ENCODE measurements at regions not wholly inside any gene's neighbourhood (a gene's known extent, or its start where the extent isn't known, plus 50 kb on each side); places are given as distances from the start of the nearest gene placed in this dataset.

DNA sequence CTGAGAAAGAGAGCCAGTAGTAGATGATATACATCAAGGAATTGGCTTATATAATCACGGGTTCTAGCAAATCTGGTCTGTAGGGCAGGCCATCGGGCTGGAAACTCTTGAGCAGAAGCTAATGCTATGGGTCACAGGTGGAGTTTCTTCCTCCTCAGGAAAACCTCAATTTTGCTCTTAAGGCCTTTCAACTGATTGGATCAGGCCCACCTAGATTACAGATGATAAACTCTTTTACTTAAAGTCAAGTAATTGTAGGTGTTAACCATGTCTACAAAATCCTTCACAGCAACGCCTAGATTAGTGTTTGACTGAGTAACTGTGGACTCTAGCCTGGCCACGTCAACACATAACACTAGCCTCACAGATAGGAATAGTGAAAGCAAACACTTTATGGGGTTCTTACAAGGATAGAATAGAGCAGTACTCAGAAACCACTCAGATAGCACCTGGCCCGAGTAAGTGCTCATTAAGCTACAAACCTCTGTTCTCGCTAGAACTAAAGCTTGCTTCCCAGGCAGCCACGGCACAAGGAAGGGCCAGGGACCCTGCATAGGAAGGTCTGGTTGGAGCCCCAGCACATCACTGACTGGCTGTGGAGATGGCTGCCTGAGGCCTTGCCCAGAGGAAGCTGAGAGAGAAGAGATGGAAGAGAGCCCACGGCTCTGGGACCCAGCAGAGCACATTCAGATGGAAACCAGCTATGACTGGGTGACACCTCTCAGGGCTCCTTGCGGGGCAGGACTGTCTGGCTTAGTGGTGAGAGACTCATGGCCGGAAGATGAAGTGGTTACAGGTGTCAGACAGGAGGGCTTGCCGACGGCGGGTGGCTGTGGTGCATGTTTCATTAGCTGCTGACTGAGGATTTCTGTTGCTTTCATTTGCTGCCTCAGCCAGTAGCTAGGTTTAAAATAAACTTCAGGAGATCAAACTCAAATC lies 202.5 kb upstream of the TLE3 start:
- H3K36me3 ChIP-seq: no peaks in the 10 kb centered on the region
- peak; percentile 64 for DNase-seq
- H3K9me3 ChIP-seq: no peaks in the 10 kb centered on the region
- H3K27me3 ChIP-seq: no peaks in the 10 kb centered on the region
- no peak overlapping the region for H3K4me3 ChIP-seq
- H3K4me1 ChIP-seq: no peaks in the 10 kb centered on the region
- in situ Hi-C loops (cut with MboI; ENCODE audit: low pct_ligation_motif_present in 1 of 4, low pct_unique_long_range_greater_than_20kb in 1 of 4, low sequenced_read_pairs in 3 of 4): no loop called here
- intact Hi-C loops (cut with DNase I; ENCODE audit: low total_unique reads): no loop called here
- TF ChIP-seq POLR2A (IDR thresholded peaks at IDR 0.05): no peak
- WGBS, 2 donors (ENCODE audit: low coverage in 1 of 2): 64 to 81% methylated on average over 5 to 13 of the region's 13 CpGs
- H3K27ac ChIP-seq: peak overlapping the region in 2 of 4 donors; percentile 34 to 47

DNA sequence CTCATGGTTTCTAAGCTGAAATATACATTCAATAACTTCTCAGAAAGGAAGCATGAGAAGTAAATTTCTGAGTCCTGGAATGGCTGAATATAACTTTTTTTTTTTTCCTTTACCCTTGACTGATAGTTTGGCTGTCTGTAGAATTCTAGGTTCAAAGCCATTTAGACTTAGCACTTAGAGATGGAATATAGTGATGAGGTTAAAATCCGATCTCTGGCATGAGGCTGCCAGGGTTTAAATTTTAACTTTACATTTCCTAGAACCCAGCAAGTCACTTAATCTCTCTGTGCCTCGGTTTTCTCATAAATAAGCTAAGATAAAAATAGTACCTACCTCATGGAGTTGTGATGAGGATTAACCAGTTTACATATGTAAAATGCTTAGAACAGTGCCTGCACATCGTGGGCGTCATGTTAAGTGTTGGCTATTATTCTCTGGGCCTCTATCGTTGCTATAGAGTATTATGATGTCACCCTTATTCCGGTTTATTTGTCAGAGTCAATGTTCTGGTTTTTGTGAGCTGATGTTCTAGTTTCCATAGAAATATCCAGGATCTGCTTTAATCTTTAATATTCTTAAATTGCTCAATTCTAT lies 199.8 kb upstream of the TLE3 start:
- in situ Hi-C loops (cut with MboI; ENCODE audit: low pct_ligation_motif_present in 1 of 4, low pct_unique_long_range_greater_than_20kb in 1 of 4, low sequenced_read_pairs in 3 of 4): no loop called here
- intact Hi-C loops (cut with DNase I; ENCODE audit: low total_unique reads): no loop called here
- Histone ChIP-seq H3K9me3 (no peaks in the 10 kb centered on the region), H3K27ac (no peak overlapping the region), H3K4me1 (no peaks in the 10 kb centered on the region), H3K36me3 (no peaks in the 10 kb centered on the region), H3K4me3 (no peak overlapping the region), H3K27me3 (no peaks in the 10 kb centered on the region)
- WGBS, 2 donors (ENCODE audit: low coverage in 1 of 2): 61 to 70% methylated on average over 6 of the region's 6 CpGs
- no peak for TF ChIP-seq POLR2AphosphoS5 (IDR thresholded peaks at IDR 0.05)
- TF ChIP-seq, protein P1, sequence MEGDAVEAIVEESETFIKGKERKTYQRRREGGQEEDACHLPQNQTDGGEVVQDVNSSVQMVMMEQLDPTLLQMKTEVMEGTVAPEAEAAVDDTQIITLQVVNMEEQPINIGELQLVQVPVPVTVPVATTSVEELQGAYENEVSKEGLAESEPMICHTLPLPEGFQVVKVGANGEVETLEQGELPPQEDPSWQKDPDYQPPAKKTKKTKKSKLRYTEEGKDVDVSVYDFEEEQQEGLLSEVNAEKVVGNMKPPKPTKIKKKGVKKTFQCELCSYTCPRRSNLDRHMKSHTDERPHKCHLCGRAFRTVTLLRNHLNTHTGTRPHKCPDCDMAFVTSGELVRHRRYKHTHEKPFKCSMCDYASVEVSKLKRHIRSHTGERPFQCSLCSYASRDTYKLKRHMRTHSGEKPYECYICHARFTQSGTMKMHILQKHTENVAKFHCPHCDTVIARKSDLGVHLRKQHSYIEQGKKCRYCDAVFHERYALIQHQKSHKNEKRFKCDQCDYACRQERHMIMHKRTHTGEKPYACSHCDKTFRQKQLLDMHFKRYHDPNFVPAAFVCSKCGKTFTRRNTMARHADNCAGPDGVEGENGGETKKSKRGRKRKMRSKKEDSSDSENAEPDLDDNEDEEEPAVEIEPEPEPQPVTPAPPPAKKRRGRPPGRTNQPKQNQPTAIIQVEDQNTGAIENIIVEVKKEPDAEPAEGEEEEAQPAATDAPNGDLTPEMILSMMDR (IDR thresholded peaks at IDR 0.05): no peak
- TF ChIP-seq EP300 (IDR thresholded peaks at IDR 0.05; ENCODE audit: low read depth): no peak
- TF ChIP-seq POLR2A (IDR thresholded peaks at IDR 0.05): no peak
- DNase-seq: no peak

DNA sequence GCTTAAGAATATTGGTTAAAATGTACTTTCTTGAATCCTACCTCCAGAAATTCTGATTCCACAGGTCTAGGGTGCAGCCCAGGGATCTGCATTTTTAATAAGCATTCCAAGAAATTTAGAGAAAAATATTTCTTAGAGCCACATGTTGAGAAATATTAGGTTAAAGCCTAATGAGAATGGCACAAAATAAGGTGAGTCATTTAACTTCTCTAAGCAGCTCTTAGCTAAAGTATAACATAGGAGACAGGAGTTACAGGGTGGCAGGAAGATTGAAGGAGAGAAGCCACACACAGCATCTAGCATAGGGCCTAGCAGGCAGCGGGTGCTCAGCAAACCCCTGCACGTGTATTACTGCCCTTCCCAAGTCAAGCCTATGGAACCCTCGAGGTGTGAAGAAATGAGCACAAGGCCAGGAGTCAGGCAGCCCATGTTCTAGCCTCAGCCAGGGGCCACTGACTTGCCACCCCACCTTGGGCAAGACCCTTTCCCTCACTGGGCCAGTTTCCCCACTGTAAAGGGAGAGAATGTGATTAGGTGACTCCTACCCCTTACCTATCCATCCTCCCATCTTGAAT lies 197.1 kb upstream of the TLE3 start:
- H3K27me3 ChIP-seq: no peaks in the 10 kb centered on the region
- intact Hi-C loops (cut with DNase I; ENCODE audit: low total_unique reads): no loop called here
- H3K36me3 ChIP-seq: no peaks in the 10 kb centered on the region
- H3K9me3 ChIP-seq: no peaks in the 10 kb centered on the region
- in situ Hi-C loops (cut with MboI; ENCODE audit: low pct_ligation_motif_present in 1 of 4, low pct_unique_long_range_greater_than_20kb in 1 of 4, low sequenced_read_pairs in 3 of 4): no loop called here
- TF ChIP-seq EP300 (IDR thresholded peaks at IDR 0.05; ENCODE audit: low read depth) (no peak), POLR2A (IDR thresholded peaks at IDR 0.05) (no peak), POLR2AphosphoS5 (IDR thresholded peaks at IDR 0.05) (no peak)
- TF ChIP-seq, protein P1 (IDR thresholded peaks at IDR 0.05): no peak
- peaks cover 0 to 3% (median 0%) of the 10 kb centered on the region in 4 donors for H3K4me1 ChIP-seq
- no peak overlapping the region for H3K4me3 ChIP-seq
- 91 to 100% methylated on average over 1 to 3 of the region's 3 CpGs for WGBS, 2 donors (ENCODE audit: low coverage in 1 of 2)
- H3K27ac ChIP-seq: no peak overlapping the region
- no peak for DNase-seq

DNA sequence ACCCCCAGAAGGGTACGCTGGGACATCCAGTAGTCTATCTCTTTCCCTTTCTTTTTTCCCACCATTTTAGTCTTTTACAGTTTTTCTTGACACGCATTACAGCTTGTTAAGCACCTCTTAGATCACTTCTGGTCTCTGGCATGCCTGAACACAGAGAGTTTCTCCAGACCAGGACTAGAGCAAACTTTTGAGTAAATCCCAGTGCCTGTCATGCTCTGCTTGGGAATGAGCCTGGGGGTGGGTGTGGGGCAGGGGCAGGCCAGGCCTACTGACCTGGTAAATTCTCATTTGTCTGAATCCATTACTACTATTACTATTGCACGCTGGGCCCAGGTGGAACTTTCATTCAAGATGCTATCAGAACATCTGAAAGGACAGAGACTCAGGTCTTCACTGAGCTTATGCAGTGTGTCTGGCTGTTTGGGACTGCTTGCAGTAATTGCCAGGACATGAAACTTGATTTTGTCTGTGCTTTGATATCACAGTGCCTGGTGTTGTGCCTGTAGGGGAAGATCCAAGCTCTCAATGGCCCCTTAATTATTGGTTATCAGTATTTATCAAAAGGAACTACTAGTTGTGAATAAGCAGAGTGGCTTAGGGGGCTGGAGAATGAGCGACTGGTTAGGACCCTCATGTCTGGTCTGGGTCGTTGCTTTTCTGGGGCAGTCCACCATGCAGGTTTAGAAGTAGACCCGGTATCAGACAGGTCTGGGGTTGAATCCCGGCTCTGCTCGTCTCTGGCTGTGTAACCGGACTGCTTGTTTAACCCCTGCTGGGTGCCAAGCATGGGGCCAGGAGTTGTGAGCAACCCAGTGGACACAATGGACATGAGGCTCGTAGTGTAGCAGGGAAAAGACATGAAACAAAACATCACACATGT lies 196.1 kb upstream of the TLE3 start:
- H3K9me3 ChIP-seq: no peaks in the 10 kb centered on the region
- 92 to 100% methylated on average over 2 to 10 of the region's 10 CpGs for WGBS, 2 donors (ENCODE audit: low coverage in 1 of 2)
- H3K4me1 ChIP-seq: peaks cover 0 to 6% (median 0%) of the 10 kb centered on the region in 4 donors
- intact Hi-C loops (cut with DNase I; ENCODE audit: low total_unique reads) (no loop called here), in situ Hi-C loops (cut with MboI; ENCODE audit: low pct_ligation_motif_present in 1 of 4, low pct_unique_long_range_greater_than_20kb in 1 of 4, low sequenced_read_pairs in 3 of 4) (no loop called here)
- TF ChIP-seq POLR2A (IDR thresholded peaks at IDR 0.05) (no peak), POLR2AphosphoS5 (IDR thresholded peaks at IDR 0.05) (no peak)
- TF ChIP-seq, protein P1 (IDR thresholded peaks at IDR 0.05): no peak
- H3K4me3 ChIP-seq: no peak overlapping the region
- DNase-seq: no peak
- H3K36me3 ChIP-seq: no peaks in the 10 kb centered on the region
- no peak overlapping the region for H3K27ac ChIP-seq
- no peaks in the 10 kb centered on the region for H3K27me3 ChIP-seq

Measured in transverse colon (tissue), 4 donors.